ENCODE measurements at regions not wholly inside any gene's neighbourhood (a gene's known extent, or its start where the extent isn't known, plus 50 kb on each side); places are given as distances from the start of the nearest gene placed in this dataset.

GRCh38 chr6:33952016-33952415, 148.2 kb upstream of the MLN start:
- DNase-seq (ENCODE audit: extremely low read depth in 1 of 2, low read depth in 1 of 2), result no peak

GRCh38 chr6:33950891-33951889, 147.4 kb upstream of the MLN start:
- no peak for DNase-seq (ENCODE audit: extremely low read depth in 1 of 2, low read depth in 1 of 2)

GRCh38 chr6:33950472-33950881, 146.7 kb upstream of the MLN start:
- DNase-seq (ENCODE audit: extremely low read depth in 1 of 2, low read depth in 1 of 2), result no peak

- DNase-seq (ENCODE audit: extremely low read depth in 1 of 2, low read depth in 1 of 2), result no peak
Observed at GRCh38 chr6:33949877-33950435, 146.2 kb upstream of the MLN start.

- no peak for DNase-seq (ENCODE audit: extremely low read depth in 1 of 2, low read depth in 1 of 2)
Observed at GRCh38 chr6:33949111-33949510, 145.3 kb upstream of the MLN start.

GRCh38 chr6:33947916-33948594, 144.3 kb upstream of the MLN start:
- DNase-seq (ENCODE audit: extremely low read depth in 1 of 2, low read depth in 1 of 2), result no peak

- no peak for DNase-seq (ENCODE audit: extremely low read depth in 1 of 2, low read depth in 1 of 2)
Observed at GRCh38 chr6:33947047-33947446, 143.2 kb upstream of the MLN start.

GRCh38 chr6:33945931-33946330, 142.1 kb upstream of the MLN start:
- DNase-seq (ENCODE audit: extremely low read depth in 1 of 2, low read depth in 1 of 2), result no peak

- DNase-seq (ENCODE audit: extremely low read depth in 1 of 2, low read depth in 1 of 2), result no peak
Observed at GRCh38 chr6:33944686-33945411, 141.0 kb upstream of the MLN start.

GRCh38 chr6:33936886-33937285, 133.1 kb upstream of the MLN start:
- no peak for DNase-seq (ENCODE audit: extremely low read depth in 1 of 2, low read depth in 1 of 2)

- DNase-seq (ENCODE audit: extremely low read depth in 1 of 2, low read depth in 1 of 2), result no peak
Observed at GRCh38 chr6:33935439-33936080, 131.8 kb upstream of the MLN start.

- DNase-seq (ENCODE audit: extremely low read depth in 1 of 2, low read depth in 1 of 2), result no peak
Observed at GRCh38 chr6:33934731-33935270, 131.0 kb upstream of the MLN start.

- no peak for DNase-seq (ENCODE audit: extremely low read depth in 1 of 2, low read depth in 1 of 2)
Observed at GRCh38 chr6:33933101-33933500, 129.3 kb upstream of the MLN start.

- no peak for DNase-seq (ENCODE audit: extremely low read depth in 1 of 2, low read depth in 1 of 2)
Observed at GRCh38 chr6:33931799-33932198, 128.0 kb upstream of the MLN start.

GRCh38 chr6:33929575-33930288, 125.9 kb upstream of the MLN start:
- no peak for DNase-seq (ENCODE audit: extremely low read depth in 1 of 2, low read depth in 1 of 2)

- no peak for DNase-seq (ENCODE audit: extremely low read depth in 1 of 2, low read depth in 1 of 2)
Observed at GRCh38 chr6:33927616-33928015, 123.8 kb upstream of the MLN start.

- DNase-seq (ENCODE audit: extremely low read depth in 1 of 2, low read depth in 1 of 2), result no peak
Observed at GRCh38 chr6:33927112-33927511, 123.3 kb upstream of the MLN start.

- no peak for DNase-seq (ENCODE audit: extremely low read depth in 1 of 2, low read depth in 1 of 2)
Observed at GRCh38 chr6:33926451-33926850, 122.6 kb upstream of the MLN start.

- DNase-seq (ENCODE audit: extremely low read depth in 1 of 2, low read depth in 1 of 2), result no peak
Observed at GRCh38 chr6:33925936-33926335, 122.1 kb upstream of the MLN start.

GRCh38 chr6:33925210-33925609, 121.4 kb upstream of the MLN start:
- DNase-seq (ENCODE audit: extremely low read depth in 1 of 2, low read depth in 1 of 2), result no peak
